ENCODE measurements at regions not wholly inside any gene's neighbourhood (a gene's known extent, or its start where the extent isn't known, plus 50 kb on each side); places are given as distances from the start of the nearest gene placed in this dataset.

GRCh38 chr13:105329359-105329758 lies 1206.1 kb downstream of the EFNB2 start:
- intact Hi-C loops (cut with DNase I) = no loop called here
- TF ChIP-seq CTCF (IDR thresholded peaks at IDR 0.05) = peak in 1 of 9 donors; percentile 8
- Histone ChIP-seq H3K4me3 (no peak overlapping the region), H3K27ac (no peak overlapping the region), H3K36me3 (no peaks in the 10 kb centered on the region), H3K27me3 (no peaks in the 10 kb centered on the region), H3K4me1 (peaks cover 0 to 8% (median 0%) of the 10 kb centered on the region in 9 donors), H3K9me3 (peaks cover 0 to 15% (median 0%) of the 10 kb centered on the region in 11 donors)
- WGBS, 2 donors = 93% methylated on average over 2 of the region's 2 CpGs
- ATAC-seq (no peak), DNase-seq (no peak)

DNA sequence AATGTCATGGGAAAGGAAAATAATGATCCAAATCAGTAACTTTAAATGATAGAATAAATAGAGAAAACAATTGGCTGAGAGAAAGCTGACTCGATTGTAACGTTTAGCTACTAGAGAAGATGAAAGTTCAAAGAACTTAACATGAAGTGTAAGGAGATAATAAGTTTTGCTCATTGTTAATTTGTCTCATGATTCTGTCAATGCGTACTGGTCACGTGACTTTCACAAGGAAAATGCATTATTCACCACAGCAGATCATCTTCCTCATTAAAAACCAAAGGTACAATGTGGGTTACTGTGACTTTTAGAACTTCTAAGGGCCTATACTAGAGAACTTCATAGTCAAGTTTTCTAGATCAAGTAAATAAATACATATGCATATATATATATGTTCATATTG lies 1207.2 kb downstream of the EFNB2 start:
- no peaks in the 10 kb centered on the region for H3K4me1 ChIP-seq
- no peak for DNase-seq
- no peaks in the 10 kb centered on the region for H3K27me3 ChIP-seq
- no peaks in the 10 kb centered on the region for H3K36me3 ChIP-seq
- TF ChIP-seq CTCF (IDR thresholded peaks at IDR 0.05) = no peak
- WGBS, 2 donors = 87 to 93% methylated on average over 4 of the region's 4 CpGs
- intact Hi-C loops (cut with DNase I) = no loop called here
- ATAC-seq = no peak
- peaks cover 0 to 15% (median under 1%) of the 10 kb centered on the region in 11 donors for H3K9me3 ChIP-seq
- no peak overlapping the region for H3K27ac ChIP-seq
- no peak overlapping the region for H3K4me3 ChIP-seq

GRCh38 chr13:105327581-105328126 lies 1207.8 kb downstream of the EFNB2 start:
- Histone ChIP-seq H3K36me3 (no peaks in the 10 kb centered on the region), H3K27me3 (no peaks in the 10 kb centered on the region), H3K4me1 (no peaks in the 10 kb centered on the region), H3K27ac (no peak overlapping the region), H3K9me3 (peaks cover 0 to 15% (median 2%) of the 10 kb centered on the region in 11 donors), H3K4me3 (no peak overlapping the region)
- WGBS, 2 donors = 70 to 74% methylated on average over 3 of the region's 3 CpGs
- intact Hi-C loops (cut with DNase I) = no loop called here
- ATAC-seq = no peak
- no peak for TF ChIP-seq CTCF (IDR thresholded peaks at IDR 0.05)
- DNase-seq = no peak

DNA sequence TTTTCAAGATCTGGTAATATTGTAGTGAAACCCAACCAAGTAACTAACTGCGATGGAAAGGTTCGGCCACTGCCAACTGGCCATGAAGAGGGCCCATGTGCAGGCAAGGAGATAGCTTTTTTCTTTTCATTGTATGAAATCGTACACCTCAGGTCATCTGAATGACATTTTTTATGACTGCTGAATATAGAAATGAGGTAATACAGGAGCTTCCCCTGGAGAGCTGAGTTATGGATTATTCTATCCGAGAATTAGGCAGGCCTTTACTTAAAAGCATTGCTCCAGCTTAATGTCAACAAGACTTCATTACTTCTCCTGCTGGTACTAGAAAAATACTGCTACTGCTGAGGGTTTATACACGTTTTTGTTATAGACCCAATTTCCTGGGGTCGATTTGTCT lies 1215.6 kb downstream of the EFNB2 start:
- ATAC-seq (no peak), DNase-seq (no peak)
- Histone ChIP-seq H3K4me1 (no peaks in the 10 kb centered on the region), H3K27me3 (no peaks in the 10 kb centered on the region), H3K36me3 (no peaks in the 10 kb centered on the region), H3K9me3 (peaks cover 0 to 5% (median 0%) of the 10 kb centered on the region in 11 donors), H3K4me3 (no peak overlapping the region), H3K27ac (no peak overlapping the region)
- WGBS, 2 donors = 81% methylated on average over 6 of the region's 6 CpGs
- no peak for TF ChIP-seq CTCF (IDR thresholded peaks at IDR 0.05)
- intact Hi-C loops (cut with DNase I) = no loop called here
